IPS DF 6.9 (cell line): ENCODE measurements at regions not wholly inside any gene's neighbourhood (a gene's known extent, or its start where the extent isn't known, plus 50 kb on each side); places are given as distances from the start of the nearest gene placed in this dataset.

Experiments
- DNase-seq: peaks from one replicate; pipeline ENCODE4 v3.0.0-alpha.2; 2013; ENCODE audit warnings: low read depth, low spot score
- H3K27ac ChIP-seq: one replicate; pipeline ENCODE4 v1.5.1; 2013; ENCODE audit warnings: low read length, control low read depth
- H3K27me3 ChIP-seq: 2 replicates; pipeline ENCODE4 v1.6.1; 2013; ENCODE audit warnings: mild to moderate bottlenecking, low read length; ENCODE audit not compliant: control insufficient read depth, insufficient read depth
- H3K36me3 ChIP-seq: 2 replicates; pipeline ENCODE4 v1.6.1; 2013; ENCODE audit warnings: low read length; ENCODE audit not compliant: control insufficient read depth, insufficient read depth
- H3K4me1 ChIP-seq: 2 replicates; pipeline ENCODE4 v1.6.1; 2013; ENCODE audit warnings: low read length; ENCODE audit not compliant: control insufficient read depth, insufficient read depth
- H3K4me3 ChIP-seq: 2 replicates; pipeline ENCODE4 v1.5.1; 2013; ENCODE audit warnings: mild to moderate bottlenecking, low read length
- H3K9me3 ChIP-seq: 2 replicates; pipeline ENCODE4 v1.6.1; 2013; ENCODE audit warnings: low read length, inconsistent platforms; ENCODE audit not compliant: control insufficient read depth, insufficient read depth
- WGBS: extraction: QIAGEN DNeasy Blood & Tissue Kit; methylation state at CpG from one replicate; pipeline ENCODE4 v1.1.7; 2013; ENCODE audit warnings: mixed read lengths, missing lambda C conversion rate; ENCODE audit not compliant: insufficient read length, insufficient coverage; 5-methylcytosine and 5-hydroxymethylcytosine counted together

- no peak for DNase-seq
- H3K27ac ChIP-seq = no peak overlapping the region
- no peaks in the 10 kb centered on the region for H3K36me3 ChIP-seq
- H3K9me3 ChIP-seq = no peaks in the 10 kb centered on the region
- H3K4me1 ChIP-seq = 0 out of 2 replicates have a peak, but pooled peaks cover 1% of the 10 kb centered on the region
- H3K4me3 ChIP-seq = no peak overlapping the region
- H3K27me3 ChIP-seq = no peaks in the 10 kb centered on the region
- no CpG with 5 or more reads among the region's 4 CpGs for WGBS
Measured at GRCh38 chr3:107268469-107268868, 108.8 kb upstream of the CCDC54 start.

DNA sequence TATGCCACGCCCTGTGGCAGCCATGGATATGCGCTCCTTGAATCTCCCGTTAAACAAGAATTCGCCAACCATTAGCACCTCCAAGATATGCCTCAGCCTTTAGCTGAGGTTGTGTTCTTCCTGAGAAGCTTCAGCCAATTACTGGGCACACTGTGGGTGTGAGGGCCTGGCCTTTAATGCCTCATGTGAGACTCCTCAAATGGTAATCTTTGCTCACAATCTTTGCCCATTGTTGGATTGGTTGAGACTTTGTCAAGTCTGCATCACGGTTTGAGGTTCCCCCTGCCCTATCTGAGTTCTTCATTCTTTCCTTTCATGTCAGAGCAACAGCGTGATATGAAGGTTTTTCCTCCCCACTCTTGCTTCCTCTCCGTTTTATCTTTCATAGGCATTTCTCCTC lies 108.1 kb upstream of the CCDC54 start:
- Histone ChIP-seq H3K36me3 (no peaks in the 10 kb centered on the region), H3K27ac (no peak overlapping the region), H3K27me3 (no peaks in the 10 kb centered on the region), H3K4me3 (no peak overlapping the region), H3K4me1 (0 out of 2 replicates have a peak, but pooled peaks cover 1% of the 10 kb centered on the region), H3K9me3 (no peaks in the 10 kb centered on the region)
- no peak for DNase-seq
- WGBS = no CpG with 5 or more reads among the region's 7 CpGs

GRCh38 chr3:107271787-107272387 lies 105.4 kb upstream of the CCDC54 start:
- Histone ChIP-seq H3K4me3 (no peak overlapping the region), H3K36me3 (no peaks in the 10 kb centered on the region), H3K27ac (no peak overlapping the region), H3K9me3 (no peaks in the 10 kb centered on the region), H3K27me3 (no peaks in the 10 kb centered on the region), H3K4me1 (no peaks in the 10 kb centered on the region)
- no peak for DNase-seq
- WGBS = no CpG with 5 or more reads among the region's 3 CpGs

DNA sequence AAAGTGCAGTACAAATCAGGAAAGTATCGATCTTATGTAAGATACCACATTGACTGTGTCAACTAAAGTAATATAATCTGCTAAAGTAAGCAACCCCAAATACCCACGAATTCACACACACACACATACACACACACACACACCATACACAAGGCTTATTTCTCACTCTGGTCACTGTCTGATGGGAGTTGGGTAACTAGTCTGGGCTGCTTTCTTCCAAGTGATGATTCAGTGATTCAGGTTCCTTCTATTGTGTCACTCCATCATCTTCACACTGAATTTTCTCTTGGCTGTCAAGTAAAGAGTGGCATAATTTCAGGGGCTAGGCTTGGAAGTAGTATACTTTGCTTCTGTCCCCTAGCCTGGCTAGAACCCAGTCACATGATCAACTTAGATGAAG lies 104.8 kb upstream of the CCDC54 start:
- Histone ChIP-seq H3K4me1 (no peaks in the 10 kb centered on the region), H3K27me3 (no peaks in the 10 kb centered on the region), H3K27ac (no peak overlapping the region), H3K36me3 (no peaks in the 10 kb centered on the region), H3K4me3 (no peak overlapping the region), H3K9me3 (no peaks in the 10 kb centered on the region)
- no peak for DNase-seq
- WGBS = 100% methylated on average over 1 of the region's 2 CpGs

DNA sequence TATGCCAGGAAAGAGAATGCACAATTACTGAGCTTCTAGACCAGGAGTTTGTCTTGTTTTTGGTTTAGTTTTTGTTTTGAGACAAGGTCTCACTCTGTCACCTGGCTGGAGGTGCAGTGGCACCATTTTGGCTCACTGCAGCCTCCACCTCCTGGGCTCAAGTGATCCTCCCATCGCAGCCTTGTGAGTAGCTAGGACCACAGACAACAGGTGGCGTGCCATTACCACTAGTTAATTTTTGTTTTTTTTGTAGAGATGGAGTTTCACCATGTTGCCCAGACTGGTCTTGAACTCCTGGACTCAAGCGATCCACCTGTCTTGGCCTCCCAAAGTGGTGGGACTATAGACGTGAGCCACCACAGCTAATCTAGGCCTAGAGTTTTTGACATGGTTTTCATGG lies 104.4 kb upstream of the CCDC54 start:
- Histone ChIP-seq H3K9me3 (no peaks in the 10 kb centered on the region), H3K4me1 (no peaks in the 10 kb centered on the region), H3K36me3 (no peaks in the 10 kb centered on the region), H3K27ac (no peak overlapping the region), H3K4me3 (no peak overlapping the region), H3K27me3 (no peaks in the 10 kb centered on the region)
- no CpG with 5 or more reads among the region's 4 CpGs for WGBS
- no peak for DNase-seq

DNA sequence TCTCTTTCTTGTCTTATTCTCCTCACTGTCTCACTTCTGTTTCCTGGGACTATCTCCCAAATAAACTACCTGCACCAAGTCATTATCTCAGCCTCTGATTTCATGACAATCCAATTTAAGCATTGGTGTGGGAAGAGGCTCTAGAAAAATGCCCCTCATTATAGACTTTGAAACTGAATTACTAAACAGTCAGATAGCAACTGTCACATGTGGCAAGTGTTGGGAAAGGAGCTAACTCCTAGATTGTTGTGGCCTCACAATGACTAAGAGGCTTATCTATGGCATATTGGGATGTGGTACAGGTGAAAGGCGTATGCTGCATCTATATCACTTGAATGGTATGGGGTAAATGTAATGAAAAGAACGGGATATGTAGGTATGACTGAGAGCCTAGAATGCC lies 103.5 kb upstream of the CCDC54 start:
- no peaks in the 10 kb centered on the region for H3K27me3 ChIP-seq
- 100% methylated on average over 2 of the region's 2 CpGs for WGBS

DNA sequence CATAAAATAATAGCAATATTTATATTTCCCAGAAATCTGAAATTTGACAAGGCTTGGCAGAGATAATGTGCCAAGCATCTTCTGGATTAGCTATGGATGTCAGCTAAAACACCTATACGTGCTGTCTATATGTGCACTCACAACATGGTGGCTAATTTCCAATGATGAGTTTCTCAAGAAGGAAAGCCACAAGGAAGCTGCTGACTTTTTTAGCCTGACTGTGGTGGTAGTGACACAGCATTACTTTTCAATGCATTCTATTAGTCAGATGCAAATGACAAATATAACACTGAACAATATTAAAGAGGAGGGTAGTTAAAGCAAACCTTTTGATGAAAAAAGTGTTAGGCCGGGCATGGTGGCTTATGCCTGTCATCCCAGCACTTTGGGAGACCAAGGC lies 101.7 kb upstream of the CCDC54 start:
- WGBS = no CpG with 5 or more reads among the region's 2 CpGs
- Histone ChIP-seq H3K4me3 (no peak overlapping the region), H3K27me3 (no peaks in the 10 kb centered on the region)

More for the DNA sequence above, 103.5 kb upstream of the CCDC54 start:
- Histone ChIP-seq H3K27ac (no peak overlapping the region), H3K4me1 (no peaks in the 10 kb centered on the region), H3K36me3 (no peaks in the 10 kb centered on the region), H3K9me3 (no peaks in the 10 kb centered on the region), H3K4me3 (no peak overlapping the region)
- DNase-seq = no peak

GRCh38 chr3:107283948-107284347 lies 93.3 kb upstream of the CCDC54 start:
- WGBS = no CpG with 5 or more reads among the region's 3 CpGs

More for the DNA sequence above, 101.7 kb upstream of the CCDC54 start:
- H3K36me3 ChIP-seq = no peaks in the 10 kb centered on the region
- no peak for DNase-seq
- no peaks in the 10 kb centered on the region for H3K9me3 ChIP-seq
- H3K27ac ChIP-seq = no peak overlapping the region
- no peaks in the 10 kb centered on the region for H3K4me1 ChIP-seq

GRCh38 chr3:107284612-107285011 lies 92.6 kb upstream of the CCDC54 start:
- Histone ChIP-seq H3K36me3 (no peaks in the 10 kb centered on the region), H3K9me3 (no peaks in the 10 kb centered on the region), H3K4me3 (no peak overlapping the region), H3K27ac (no peak overlapping the region), H3K27me3 (no peaks in the 10 kb centered on the region), H3K4me1 (peaks cover 9% of the 10 kb centered on the region; the same call in 1 of the 2 replicates)
- WGBS = no CpG with 5 or more reads among the region's 1 CpG
- no peak for DNase-seq

More at GRCh38 chr3:107283948-107284347, 93.3 kb upstream of the CCDC54 start:
- no peaks in the 10 kb centered on the region for H3K9me3 ChIP-seq
- peaks cover 9% of the 10 kb centered on the region; the same call in 1 of the 2 replicates for H3K4me1 ChIP-seq
- no peak overlapping the region for H3K4me3 ChIP-seq
- H3K27ac ChIP-seq = no peak overlapping the region
- no peaks in the 10 kb centered on the region for H3K27me3 ChIP-seq
- DNase-seq = no peak
- no peaks in the 10 kb centered on the region for H3K36me3 ChIP-seq

DNA sequence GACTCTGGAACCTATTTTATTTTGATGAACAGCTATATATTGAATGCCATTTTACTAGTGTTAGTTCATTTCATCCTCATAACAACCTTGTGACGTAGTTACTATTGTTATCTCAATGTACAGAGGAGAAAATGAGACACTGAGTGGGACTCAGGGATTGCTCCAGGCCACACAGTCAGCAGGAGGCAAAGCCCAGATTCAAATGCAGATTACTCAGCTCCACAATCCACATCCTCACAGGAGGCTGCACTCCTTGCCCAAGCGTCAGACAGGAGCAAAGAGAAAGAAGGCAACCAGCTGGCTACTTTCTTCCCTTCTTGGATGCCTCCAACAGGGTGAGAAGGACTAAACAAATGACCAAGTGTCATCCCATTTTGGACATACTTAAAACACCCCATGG lies 92.0 kb upstream of the CCDC54 start:
- no peak overlapping the region for H3K27ac ChIP-seq
- H3K9me3 ChIP-seq = no peaks in the 10 kb centered on the region
- H3K4me3 ChIP-seq = no peak overlapping the region
- no peaks in the 10 kb centered on the region for H3K27me3 ChIP-seq
- peak; percentile 81 for DNase-seq
- H3K36me3 ChIP-seq = no peaks in the 10 kb centered on the region
- no CpG with 5 or more reads among the region's 2 CpGs for WGBS
- H3K4me1 ChIP-seq = peaks cover 9% of the 10 kb centered on the region; the same call in 1 of the 2 replicates

DNA sequence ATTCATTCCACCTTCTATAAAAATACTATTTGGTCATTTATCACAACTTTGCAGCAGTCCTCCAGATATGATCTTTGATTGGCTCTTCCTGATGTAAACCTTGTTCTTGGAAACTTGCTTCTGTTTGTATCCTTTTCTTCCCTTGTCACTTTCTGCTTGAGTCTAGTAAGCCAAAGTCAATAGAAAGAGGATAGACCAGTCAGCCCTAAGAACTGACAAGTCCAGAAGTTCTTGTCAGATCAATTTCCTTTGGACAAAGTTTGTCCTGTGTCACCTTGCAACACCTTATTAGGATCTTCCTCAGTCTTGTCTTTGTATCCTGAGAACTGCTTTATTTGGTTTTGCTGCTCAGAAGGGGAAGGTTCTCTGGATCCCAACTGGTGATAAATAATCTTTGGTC lies 87.9 kb upstream of the CCDC54 start:
- H3K9me3 ChIP-seq = no peaks in the 10 kb centered on the region

More for the DNA sequence above, 87.9 kb upstream of the CCDC54 start:
- Histone ChIP-seq H3K4me1 (peaks cover 5% of the 10 kb centered on the region; the same call in 1 of the 2 replicates), H3K27ac (no peak overlapping the region), H3K27me3 (no peaks in the 10 kb centered on the region), H3K36me3 (no peaks in the 10 kb centered on the region), H3K4me3 (no peak overlapping the region)
- DNase-seq = no peak
